Endodermal cell (in vitro differentiated cells): ENCODE measurements at regions not wholly inside any gene's neighbourhood (a gene's known extent, or its start where the extent isn't known, plus 50 kb on each side); places are given as distances from the start of the nearest gene placed in this dataset.

Source experiments
- DNase-seq: peaks from one replicate; pipeline ENCODE4 v3.0.0-alpha.2; 2017
- H3K27ac ChIP-seq: 2 replicates; pipeline ENCODE4 v1.5.1; 2013; ENCODE audit warnings: mild to moderate bottlenecking, low read depth, low read length, moderate library complexity
- H3K27me3 ChIP-seq: 2 replicates; pipeline ENCODE4 v1.6.1; 2013; ENCODE audit warnings: mild to moderate bottlenecking, low read length, moderate library complexity; ENCODE audit not compliant: insufficient read depth, control insufficient read depth, poor library complexity, severe bottlenecking
- H3K36me3 ChIP-seq: 2 replicates; pipeline ENCODE4 v1.7.0; 2013; ENCODE audit warnings: mild to moderate bottlenecking, low read length, moderate library complexity; ENCODE audit not compliant: control insufficient read depth, insufficient read depth
- H3K4me1 ChIP-seq: one replicate; pipeline ENCODE4 v1.7.0; 2013; ENCODE audit warnings: low read length; ENCODE audit not compliant: control insufficient read depth, insufficient read depth
- H3K4me3 ChIP-seq: 2 replicates; pipeline ENCODE4 v1.5.1; 2013; ENCODE audit warnings: mild to moderate bottlenecking, low read length, moderate library complexity
- H3K9ac ChIP-seq: 2 replicates; pipeline ENCODE4 v1.6.1; 2013; ENCODE audit warnings: mild to moderate bottlenecking, low read length, moderate library complexity; ENCODE audit not compliant: poor library complexity, severe bottlenecking; ENCODE audit errors: extremely low read depth
- H3K9me3 ChIP-seq: 2 replicates; pipeline ENCODE4 v1.6.1; 2013; ENCODE audit warnings: mild to moderate bottlenecking, low read length, moderate library complexity; ENCODE audit not compliant: control insufficient read depth
- H3K27ac Mint-ChIP-seq: 2 replicates; pipeline ENCODE4 v1.8.0; 2020; ENCODE audit warnings: mixed read lengths
- H3K27me3 Mint-ChIP-seq: 2 replicates; pipeline ENCODE4 v1.8.0; 2021; ENCODE audit warnings: mild to moderate bottlenecking, mixed read lengths; ENCODE audit not compliant: insufficient read depth
- H3K36me3 Mint-ChIP-seq: 2 replicates; pipeline ENCODE4 v1.8.0; 2020; ENCODE audit warnings: low read depth, mixed read lengths
- H3K4me1 Mint-ChIP-seq: 2 replicates; pipeline ENCODE4 v1.8.0; 2020; ENCODE audit warnings: mixed read lengths
- H3K4me3 Mint-ChIP-seq: 2 replicates; pipeline ENCODE4 v1.8.0; 2020; ENCODE audit warnings: mild to moderate bottlenecking, moderate library complexity, mixed read lengths
- H3K9me3 Mint-ChIP-seq: 2 replicates; pipeline ENCODE4 v1.8.0; 2020; ENCODE audit warnings: mild to moderate bottlenecking, mixed read lengths
- WGBS, 2 experiments: methylation state at CpG; one replicate each; pipeline versions ENCODE4 v1.1.5 to v1.1.7; 2013; ENCODE audit warnings: missing lambda C conversion rate in 2 of 2, mixed read lengths in 1 of 2; ENCODE audit not compliant: insufficient coverage in 1 of 2, insufficient read length in 1 of 2; 5-methylcytosine and 5-hydroxymethylcytosine counted together
- TF ChIP-seq, protein P1 (sequence below): fragments of 200-600 bp; sonication (generic); conservative IDR thresholded peaks from 2 replicates; pipeline ENCODE4 v1.5.0; 2021; ENCODE audit warnings: antibody characterized with exemption, mild to moderate bottlenecking

DNA sequence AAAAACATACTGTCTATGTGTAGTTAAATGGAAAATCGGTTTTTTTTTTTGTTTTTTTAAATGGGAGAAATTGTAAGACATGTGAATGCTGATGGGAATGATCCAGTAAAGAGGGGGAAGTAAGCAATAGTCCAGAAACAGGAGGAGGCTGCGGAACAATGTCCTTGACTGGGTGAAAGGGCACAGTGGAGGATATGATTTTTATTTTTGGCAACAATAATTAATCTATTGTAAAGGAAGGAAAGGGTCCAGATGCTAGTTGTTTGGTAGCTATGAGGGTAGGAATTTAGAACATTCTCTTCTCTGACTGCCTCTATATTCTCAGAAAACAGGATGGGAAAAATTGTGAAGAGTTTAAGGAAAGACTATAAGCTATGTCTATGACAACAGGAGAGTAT lies 76.6 kb downstream of the RPL10L start:
- Mint-ChIP-seq H3K36me3 (no peaks in the 10 kb centered on the region), H3K9me3 (no peaks in the 10 kb centered on the region), H3K4me3 (no peak overlapping the region), H3K27me3 (no peaks in the 10 kb centered on the region), H3K4me1 (no peaks in the 10 kb centered on the region), H3K27ac (no peak overlapping the region)
- DNase-seq = no peak
- no peaks in the 10 kb centered on the region for H3K27me3 ChIP-seq
- no peaks in the 10 kb centered on the region for H3K36me3 ChIP-seq
- TF ChIP-seq, protein P1, sequence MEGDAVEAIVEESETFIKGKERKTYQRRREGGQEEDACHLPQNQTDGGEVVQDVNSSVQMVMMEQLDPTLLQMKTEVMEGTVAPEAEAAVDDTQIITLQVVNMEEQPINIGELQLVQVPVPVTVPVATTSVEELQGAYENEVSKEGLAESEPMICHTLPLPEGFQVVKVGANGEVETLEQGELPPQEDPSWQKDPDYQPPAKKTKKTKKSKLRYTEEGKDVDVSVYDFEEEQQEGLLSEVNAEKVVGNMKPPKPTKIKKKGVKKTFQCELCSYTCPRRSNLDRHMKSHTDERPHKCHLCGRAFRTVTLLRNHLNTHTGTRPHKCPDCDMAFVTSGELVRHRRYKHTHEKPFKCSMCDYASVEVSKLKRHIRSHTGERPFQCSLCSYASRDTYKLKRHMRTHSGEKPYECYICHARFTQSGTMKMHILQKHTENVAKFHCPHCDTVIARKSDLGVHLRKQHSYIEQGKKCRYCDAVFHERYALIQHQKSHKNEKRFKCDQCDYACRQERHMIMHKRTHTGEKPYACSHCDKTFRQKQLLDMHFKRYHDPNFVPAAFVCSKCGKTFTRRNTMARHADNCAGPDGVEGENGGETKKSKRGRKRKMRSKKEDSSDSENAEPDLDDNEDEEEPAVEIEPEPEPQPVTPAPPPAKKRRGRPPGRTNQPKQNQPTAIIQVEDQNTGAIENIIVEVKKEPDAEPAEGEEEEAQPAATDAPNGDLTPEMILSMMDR = no peak
- H3K4me1 ChIP-seq = no peaks in the 10 kb centered on the region
- H3K27ac ChIP-seq = no peak overlapping the region
- H3K9ac ChIP-seq = no peak overlapping the region
- WGBS, 2 experiments = 77 to 90% methylated on average over 1 to 2 of the region's 2 CpGs
- no peak overlapping the region for H3K4me3 ChIP-seq
- no peaks in the 10 kb centered on the region for H3K9me3 ChIP-seq

DNA sequence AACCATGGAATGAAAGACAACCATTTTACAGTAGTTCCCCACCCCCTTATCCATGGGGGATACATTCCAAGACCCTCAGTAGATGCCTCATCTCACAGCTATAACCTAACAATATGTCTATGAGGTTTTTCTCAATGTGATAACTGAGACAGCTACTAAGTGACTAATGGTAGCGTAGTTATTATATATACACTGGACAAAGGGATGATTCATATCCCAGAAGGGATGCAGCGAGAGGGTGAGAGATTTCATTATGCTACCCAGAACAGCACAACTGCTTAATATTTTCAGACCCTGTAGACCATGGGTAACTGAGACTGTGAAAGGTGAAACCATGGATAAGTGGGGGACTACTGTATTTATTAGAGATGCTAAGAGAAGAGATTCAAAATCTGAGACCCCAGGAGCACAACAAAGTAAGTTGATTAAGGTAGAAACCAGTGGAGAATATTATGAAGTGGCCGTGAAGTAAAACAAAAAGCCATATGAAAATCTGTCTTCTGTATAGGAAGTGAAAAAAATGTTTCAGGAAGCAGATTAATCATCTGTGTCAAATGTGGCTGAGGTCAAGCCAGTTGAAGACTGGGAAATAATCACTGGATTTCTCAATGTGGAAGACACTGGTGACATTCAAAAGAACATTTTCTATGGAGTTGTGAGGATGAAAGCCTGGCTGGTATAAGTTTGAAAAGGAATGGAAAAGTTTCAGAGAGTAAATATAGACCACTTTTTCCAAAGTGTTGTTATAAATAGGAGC lies 77.2 kb downstream of the RPL10L start:
- 90 to 96% methylated on average over 2 to 3 of the region's 3 CpGs for WGBS, 2 experiments
- no peak overlapping the region for H3K27ac Mint-ChIP-seq
- no peak for DNase-seq

DNA sequence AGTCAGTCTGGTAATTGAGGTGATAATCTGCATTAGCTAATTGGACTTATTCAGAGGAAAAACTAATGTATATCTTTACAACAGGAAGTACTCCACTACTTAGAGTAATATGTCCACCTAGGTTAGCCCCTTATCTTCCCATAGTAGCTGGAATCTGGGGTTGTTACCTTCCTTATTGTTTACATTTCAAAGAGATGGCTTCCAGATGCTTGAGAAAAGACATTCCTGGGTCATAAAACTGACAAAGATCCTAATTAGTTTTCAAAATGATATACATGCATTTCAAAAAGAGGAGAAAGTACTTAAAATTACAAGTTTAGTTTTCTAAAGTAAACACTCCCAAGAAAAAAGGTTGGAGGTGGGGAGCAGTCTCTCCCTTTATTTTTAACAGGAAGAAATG lies 78.1 kb downstream of the RPL10L start:
- no peak overlapping the region for H3K27ac Mint-ChIP-seq
- H3K27ac ChIP-seq = no peak overlapping the region

More for the DNA sequence above, 77.2 kb downstream of the RPL10L start:
- no peaks in the 10 kb centered on the region for H3K4me1 ChIP-seq
- TF ChIP-seq, protein P1 = no peak
- no peaks in the 10 kb centered on the region for H3K9me3 Mint-ChIP-seq
- H3K4me3 ChIP-seq = no peak overlapping the region
- H3K27ac ChIP-seq = no peak overlapping the region
- no peaks in the 10 kb centered on the region for H3K4me1 Mint-ChIP-seq
- no peaks in the 10 kb centered on the region for H3K36me3 ChIP-seq
- no peaks in the 10 kb centered on the region for H3K27me3 ChIP-seq
- H3K9me3 ChIP-seq = no peaks in the 10 kb centered on the region
- no peaks in the 10 kb centered on the region for H3K27me3 Mint-ChIP-seq
- H3K36me3 Mint-ChIP-seq = no peaks in the 10 kb centered on the region
- H3K9ac ChIP-seq = no peak overlapping the region
- no peak overlapping the region for H3K4me3 Mint-ChIP-seq

More for the DNA sequence above, 78.1 kb downstream of the RPL10L start:
- no peak overlapping the region for H3K4me3 Mint-ChIP-seq
- H3K4me3 ChIP-seq = no peak overlapping the region
- no peaks in the 10 kb centered on the region for H3K4me1 ChIP-seq
- no peak overlapping the region for H3K9ac ChIP-seq
- no peaks in the 10 kb centered on the region for H3K27me3 ChIP-seq
- H3K27me3 Mint-ChIP-seq = no peaks in the 10 kb centered on the region
- no peaks in the 10 kb centered on the region for H3K4me1 Mint-ChIP-seq
- TF ChIP-seq, protein P1 = no peak
- H3K9me3 Mint-ChIP-seq = no peaks in the 10 kb centered on the region
- no peak for DNase-seq
- no peaks in the 10 kb centered on the region for H3K36me3 Mint-ChIP-seq
- H3K36me3 ChIP-seq = no peaks in the 10 kb centered on the region
- no peaks in the 10 kb centered on the region for H3K9me3 ChIP-seq
